Right kidney (tissue), 1 donor: ENCODE measurements at regions not wholly inside any gene's neighbourhood (a gene's known extent, or its start where the extent isn't known, plus 50 kb on each side); places are given as distances from the start of the nearest gene placed in this dataset.
"Not testable (repeated sequence)": the region's sequence is repeated elsewhere in the genome, so short reads cannot be mapped to it uniquely, and the experiment has no call there.

ENCODE experiments used
- DNase-seq: peaks from one replicate; pipeline ENCODE4 v3.0.0-alpha.2; 2016

- no peak for DNase-seq
These were observed 346.5 kb upstream of the FAT1 start for GRCh38 chr4:187070158-187070557.

- DNase-seq, result no peak
These were observed 347.1 kb upstream of the FAT1 start for GRCh38 chr4:187070740-187071139.

GRCh38 chr4:187071946-187072600, 348.4 kb upstream of the FAT1 start:
- DNase-seq, result no peak

GRCh38 chr4:187073820-187074219, 350.2 kb upstream of the FAT1 start:
- no peak for DNase-seq

GRCh38 chr4:187075514-187075913, 351.9 kb upstream of the FAT1 start:
- DNase-seq, result no peak

- DNase-seq, result no peak
These were observed 354.2 kb upstream of the FAT1 start for GRCh38 chr4:187077744-187078401.

- DNase-seq, result no peak
These were observed 361.0 kb upstream of the FAT1 start for GRCh38 chr4:187084701-187085100.

GRCh38 chr4:187085339-187085738, 361.7 kb upstream of the FAT1 start:
- no peak for DNase-seq

- DNase-seq, result no peak
These were observed 362.5 kb upstream of the FAT1 start for GRCh38 chr4:187086151-187086550.

GRCh38 chr4:187088070-187088799, 364.6 kb upstream of the FAT1 start:
- DNase-seq, result no peak

GRCh38 chr4:187090401-187090800, 366.7 kb upstream of the FAT1 start:
- DNase-seq, result no peak

GRCh38 chr4:187090832-187091231, 367.2 kb upstream of the FAT1 start:
- DNase-seq, result not testable (repeated sequence)

GRCh38 chr4:187094144-187094543, 370.5 kb upstream of the FAT1 start:
- DNase-seq, result no peak

GRCh38 chr4:187098429-187098828, 374.8 kb upstream of the FAT1 start:
- no peak for DNase-seq

- DNase-seq, result no peak
These were observed 379.7 kb upstream of the FAT1 start for GRCh38 chr4:187103351-187103750.

GRCh38 chr4:187108845-187109244, 385.2 kb upstream of the FAT1 start:
- DNase-seq, result no peak

- DNase-seq, result no peak
These were observed 386.0 kb upstream of the FAT1 start for GRCh38 chr4:187109636-187110035.

- DNase-seq, result no peak
These were observed 394.5 kb upstream of the FAT1 start for GRCh38 chr4:187118166-187118565.

GRCh38 chr4:187118602-187119120, 395.0 kb upstream of the FAT1 start:
- DNase-seq, result no peak

GRCh38 chr4:187124331-187124730, 400.7 kb upstream of the FAT1 start:
- DNase-seq, result peak; percentile 31

GRCh38 chr4:187125062-187125461, 401.4 kb upstream of the FAT1 start:
- no peak for DNase-seq

GRCh38 chr4:187127456-187127855, 403.8 kb upstream of the FAT1 start:
- no peak for DNase-seq

GRCh38 chr4:187128222-187128621, 404.6 kb upstream of the FAT1 start:
- DNase-seq, result peak; percentile 9
